HCT116 (cell line): ENCODE measurements at regions not wholly inside any gene's neighbourhood (a gene's known extent, or its start where the extent isn't known, plus 50 kb on each side); places are given as distances from the start of the nearest gene placed in this dataset.

Experiments used
- ATAC-seq: fragments of 200-7000 bp; cut with Tn5 transposase; 2 replicates; pipeline ENCODE4 v1.9.1; 2020; ENCODE audit warnings: mild to moderate bottlenecking, moderate library complexity
- BruUV-seq: library from RNA; stranded (reverse); fragments of 400-500 nt; replicated peaks from 2 replicates; lab custom pipeline; 2021; lab: Mats Ljungman, UMichigan
- CTCF ChIA-PET: fragments of 300-600 bp; sonication (Branson Sonifier 250); formaldehyde crosslinking; loops from one replicate; lab custom pipeline; 2021; ENCODE audit warnings: antibody characterized with exemption; lab: Charles Lee
- POLR2A ChIA-PET: fragments of 300-600, 350-600 bp; sonication (Branson Sonifier 250); formaldehyde crosslinking; loops from one replicate; lab custom pipeline; 2021; ENCODE audit warnings: antibody characterized with exemption; lab: Charles Lee
- RAD21 ChIA-PET, 2 experiments: fragments of 300-600 bp; sonication (Branson Sonifier 250); formaldehyde crosslinking; loops; one replicate each; lab custom pipeline; 2023; ENCODE audit warnings: low total read pairs in 2 of 2; ENCODE audit not compliant: uncharacterized antibody in 2 of 2, unreplicated experiment in 2 of 2, low non-redundant PET in 1 of 2; lab: Charles Lee
- DNase-seq: peaks from one replicate; pipeline ENCODE4 v3.0.0-alpha.2; 2010; ENCODE audit warnings: low read depth, low spot score
- H2AFZ ChIP-seq: fragments of 200-600 bp; shearing (Covaris generic), sonication (generic); 2 replicates; pipeline ENCODE4 v1.6.1; 2017; ENCODE audit warnings: low read depth, mixed run types, mixed read lengths, antibody characterized with exemption, low read length; ENCODE audit not compliant: poor library complexity, severe bottlenecking
- H3K27ac ChIP-seq: 2 replicates; pipeline ENCODE4 v1.5.1; 2012; ENCODE audit warnings: low read depth, low read length
- H3K27me3 ChIP-seq: fragments of 200-600 bp; sonication (generic); 2 replicates; pipeline ENCODE4 v1.6.1; 2016; ENCODE audit warnings: mixed run types, low read length, mixed read lengths; ENCODE audit not compliant: insufficient read depth
- H3K36me3 ChIP-seq, 2 experiments: fragments of 200-500 bp in 1 of 2; fragments of 200-600 bp in 1 of 2; sonication (Bioruptor generic) in 1 of 2; sonication (generic) in 1 of 2; 2 replicates each; pipeline versions ENCODE4 v1.5.1 to v1.6.1; 2014 to 2016; ENCODE audit warnings: low read length in 2 of 2, inconsistent platforms in 1 of 2, mixed read lengths in 1 of 2, mixed run types in 1 of 2; ENCODE audit not compliant: insufficient read depth in 2 of 2, control insufficient read depth in 1 of 2
- H3K4me1 ChIP-seq, 2 experiments: fragments of 200-600 bp in 1 of 2; sonication (generic) in 1 of 2; 2 replicates each; pipeline versions ENCODE4 v1.5.1 to v1.6.1; 2012 to 2017; ENCODE audit warnings: low read length in 2 of 2, inconsistent platforms in 1 of 2, mild to moderate bottlenecking in 1 of 2, mixed read lengths in 1 of 2, mixed run types in 1 of 2, moderate library complexity in 1 of 2; ENCODE audit not compliant: insufficient read depth in 2 of 2, control insufficient read depth in 1 of 2
- H3K4me2 ChIP-seq: fragments of 200-600 bp; sonication (generic); 2 replicates; pipeline ENCODE4 v1.6.1; 2017; ENCODE audit warnings: mixed run types, low read length, mixed read lengths
- H3K4me3 ChIP-seq, 2 experiments: fragments of 200-600 bp in 1 of 2; sonication (generic) in 1 of 2; replicated peaks in 1 of 2; 2 replicates each; pipeline ENCODE4 v1.5.1; 2011 to 2016; ENCODE audit warnings: low read length in 2 of 2, control low read depth in 1 of 2, low read depth in 1 of 2, mild to moderate bottlenecking in 1 of 2, mixed read lengths in 1 of 2, mixed run types in 1 of 2
- H3K79me2 ChIP-seq: fragments of 200-600 bp; sonication (generic); 2 replicates; pipeline ENCODE4 v1.6.1; 2017; ENCODE audit warnings: mild to moderate bottlenecking, mixed run types, low read length, moderate library complexity, mixed read lengths; ENCODE audit not compliant: insufficient read depth
- H3K9ac ChIP-seq: fragments of 200-600 bp; sonication (generic); 2 replicates; pipeline ENCODE4 v1.6.1; 2016; ENCODE audit warnings: low read length, mixed read lengths
- H3K9me2 ChIP-seq: fragments of 200-600 bp; sonication (generic), shearing (Covaris generic); 2 replicates; pipeline ENCODE4 v1.6.1; 2017; ENCODE audit warnings: mixed run types, mild to moderate bottlenecking, moderate library complexity; ENCODE audit not compliant: insufficient read depth
- H3K9me3 ChIP-seq, 2 experiments: fragments of 200-500 bp in 1 of 2; fragments of 200-600 bp in 1 of 2; sonication (Bioruptor generic) in 1 of 2; sonication (generic) in 1 of 2; 2 replicates each; pipeline ENCODE4 v1.6.1; 2014 to 2017; ENCODE audit warnings: low read length in 2 of 2, mixed read lengths in 2 of 2, inconsistent platforms in 1 of 2, low read depth in 1 of 2, mild to moderate bottlenecking in 1 of 2, mixed run types in 1 of 2, moderate library complexity in 1 of 2; ENCODE audit not compliant: control insufficient read depth in 1 of 2, insufficient read depth in 1 of 2
- H4K20me1 ChIP-seq: fragments of 200-600 bp; sonication (generic), shearing (Covaris generic); 2 replicates; pipeline ENCODE4 v1.6.1; 2017; ENCODE audit warnings: mixed run types, mild to moderate bottlenecking, moderate library complexity; ENCODE audit not compliant: insufficient read depth
- CEBPB ChIP-seq: IDR thresholded peaks from 2 replicates; pipeline ENCODE4 v1.6.1; 2012; ENCODE audit warnings: low read depth
- EZH2phosphoT487 ChIP-seq: fragments of 200-600 bp; IDR thresholded peaks from 2 replicates; pipeline ENCODE4 v1.6.1; 2018; ENCODE audit warnings: antibody characterized with exemption, borderline replicate concordance
- ZFX ChIP-seq: fragments of 450-650 bp; IDR thresholded peaks from 2 replicates; pipeline ENCODE4 v1.6.1; 2017
- intact Hi-C: fragments of 100-400 bp; cut with micrococcal nuclease; formaldehyde crosslinking; loops from 2 replicates; pipeline ENCODE4 v1.10.0; 2022

DNA sequence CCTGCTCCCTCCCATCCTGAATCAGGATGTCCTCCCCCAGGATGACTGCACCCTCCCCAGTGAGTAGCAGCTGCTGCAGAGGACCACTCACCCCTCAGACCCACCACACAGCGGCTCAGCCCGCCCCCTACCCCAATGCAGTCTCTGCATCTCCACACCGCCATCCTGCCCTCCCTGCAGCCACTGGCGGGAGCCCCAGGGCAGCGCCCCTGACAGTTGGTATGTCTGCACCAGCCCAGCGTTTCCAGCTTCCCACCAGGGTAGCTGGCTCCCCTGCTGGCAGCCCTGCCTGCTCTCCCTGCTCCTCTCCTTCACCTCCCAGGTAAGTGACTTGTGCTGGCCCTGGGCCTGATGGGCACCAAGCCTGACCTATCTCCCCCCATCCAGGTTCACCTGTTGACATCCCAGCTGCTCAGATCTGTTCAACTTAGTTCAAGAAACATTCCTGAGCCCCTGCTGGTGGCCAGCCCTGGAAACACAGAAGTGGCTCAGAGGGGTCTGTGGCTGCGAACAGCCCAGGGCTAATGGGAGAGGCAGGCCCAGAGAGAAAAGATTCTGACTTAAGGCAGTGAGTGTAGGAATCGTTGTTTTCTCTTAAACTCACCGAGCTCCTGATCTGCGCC, 117.7 kb upstream of the RAB6C start:
- ChIA-PET POLR2A (no interaction called here), CTCF (no interaction called here), RAD21 (no interaction called here)
- H3K36me3 ChIP-seq, result no peaks in the 10 kb centered on the region
- no peak overlapping the region for H3K27ac ChIP-seq
- H3K79me2 ChIP-seq, result no peaks in the 10 kb centered on the region
- no peak overlapping the region for H3K4me3 ChIP-seq
- no peaks in the 10 kb centered on the region; the same call in 1 of the 2 replicates for H3K27me3 ChIP-seq
- no peak for TF ChIP-seq ZFX
- DNase-seq (no peak), ATAC-seq (no peak)
- no peaks in the 10 kb centered on the region for H3K9me2 ChIP-seq
- no peak overlapping the region for H2AFZ ChIP-seq
- no peak overlapping the region for H3K4me2 ChIP-seq
- H3K9ac ChIP-seq, result no peak overlapping the region
- no peaks in the 10 kb centered on the region for H3K4me1 ChIP-seq
- H3K9me3 ChIP-seq, result no peaks in the 10 kb centered on the region
- H4K20me1 ChIP-seq, result no peaks in the 10 kb centered on the region
- BruUV-seq, result no TSS peak
- intact Hi-C loops, result no loop called here

DNA sequence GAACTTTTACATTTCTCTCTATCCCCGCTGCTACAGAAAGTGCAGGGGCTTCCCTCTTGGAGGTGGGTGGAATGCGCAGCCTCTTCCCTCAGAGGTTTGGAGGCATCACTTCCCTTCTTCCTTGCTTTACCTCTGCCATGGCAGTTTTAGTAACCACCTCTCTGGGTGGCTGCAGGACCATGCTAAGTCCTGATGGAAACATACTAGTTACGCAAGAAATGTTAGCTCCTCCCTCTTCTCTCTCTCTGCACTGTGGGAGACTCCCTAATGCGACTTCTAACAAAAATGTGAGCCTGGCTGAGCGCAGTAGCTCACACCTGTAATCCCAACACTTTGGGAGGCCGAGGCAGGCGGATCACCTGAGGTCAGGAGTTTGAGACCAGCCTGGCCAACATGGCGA, 116.8 kb upstream of the RAB6C start:
- H3K27me3 ChIP-seq, result no peaks in the 10 kb centered on the region; the same call in 1 of the 2 replicates
- no peaks in the 10 kb centered on the region for H3K4me1 ChIP-seq
- BruUV-seq, result no TSS peak
- H3K9me3 ChIP-seq, result no peaks in the 10 kb centered on the region
- CTCF ChIA-PET, result no interaction called here
- no peaks in the 10 kb centered on the region for H3K36me3 ChIP-seq
- POLR2A ChIA-PET, result no interaction called here
- no peaks in the 10 kb centered on the region for H4K20me1 ChIP-seq
- H3K4me2 ChIP-seq, result no peak overlapping the region
- TF ChIP-seq EZH2phosphoT487, result no peak
- TF ChIP-seq CEBPB, result peak; percentile 50
- TF ChIP-seq, all 23 proteins: peak for 1
- Histone ChIP-seq H3K9me2 (no peaks in the 10 kb centered on the region), H3K79me2 (no peaks in the 10 kb centered on the region), H3K27ac (no peak overlapping the region), H3K4me3 (no peak overlapping the region), H2AFZ (no peak overlapping the region), H3K9ac (no peak overlapping the region)
- DNase-seq, result no peak
- RAD21 ChIA-PET, result no interaction called here
- intact Hi-C loops, result no loop called here
- ATAC-seq, result no peak
